ENCODE measurements at regions not wholly inside any gene's neighbourhood (a gene's known extent, or its start where the extent isn't known, plus 50 kb on each side); places are given as distances from the start of the nearest gene placed in this dataset.

- no peaks in the 10 kb centered on the region for H3K36me3 ChIP-seq (ENCODE audit: control insufficient read depth in 2 of 2, insufficient read depth in 2 of 2, low read length in 1 of 2)
- H3K79me2 ChIP-seq (ENCODE audit: control insufficient read depth, insufficient read depth, low read length), result no peaks in the 10 kb centered on the region
- no peaks in the 10 kb centered on the region for H3K27me3 ChIP-seq (replicated peaks in 1 of 2; ENCODE audit: control insufficient read depth in 2 of 2, insufficient read depth in 2 of 2, low read length in 1 of 2)
- no peak for TF ChIP-seq HDGF (IDR thresholded peaks at IDR 0.05)
- no peak for TF ChIP-seq MYB (IDR thresholded peaks at IDR 0.05; ENCODE audit: borderline replicate concordance, low read depth, low read length)
- no peak for TF ChIP-seq DPF2 (IDR thresholded peaks at IDR 0.05)
- TF ChIP-seq USF2 (IDR thresholded peaks at IDR 0.05; ENCODE audit: borderline replicate concordance, low read depth, low read length), result no peak
- TF ChIP-seq BRCA1 (IDR thresholded peaks at IDR 0.05; ENCODE audit: low read depth, low read length), result no peak
- no peak for TF ChIP-seq MTA3 (IDR thresholded peaks at IDR 0.05; ENCODE audit: borderline replicate concordance, low read length)
- no peak for TF ChIP-seq ZNF384 (IDR thresholded peaks at IDR 0.05; ENCODE audit: borderline replicate concordance, low read depth, low read length)
- TF ChIP-seq MLLT1 (IDR thresholded peaks at IDR 0.05), result no peak
- no peak for TF ChIP-seq NFYA (IDR thresholded peaks at IDR 0.05; ENCODE audit: borderline replicate concordance, low read depth, low read length)
- TF ChIP-seq MAX (IDR thresholded peaks at IDR 0.05; ENCODE audit: low read depth, low read length), result no peak
- TF ChIP-seq FOXM1 (IDR thresholded peaks at IDR 0.05; ENCODE audit: low read depth, low read length), result no peak
- no peak for TF ChIP-seq CHD2 (IDR thresholded peaks at IDR 0.05; ENCODE audit: borderline replicate concordance, low read depth, low read length)
- TF ChIP-seq RUNX3 (IDR thresholded peaks at IDR 0.05; ENCODE audit: low read length), result no peak
- ChIA-PET RAD21 (ENCODE audit: unreplicated experiment) (no interaction called here), CTCF (no interaction called here), SMC1A (ENCODE audit: uncharacterized antibody, unreplicated experiment) (no interaction called here), POLR2A (no interaction called here)
- intact Hi-C loops (cut with micrococcal nuclease; ENCODE audit: unreplicated experiment) (no loop called here), in situ Hi-C loops (cut with MboI) (no loop called here)
- H4K20me1 ChIP-seq (ENCODE audit: control insufficient read depth, insufficient read depth), result no peaks in the 10 kb centered on the region
- no TSS peak for BruUV-seq (replicated peaks)
- DNase-seq (ENCODE audit: low read depth, low spot score), result no peak
- no peak for ATAC-seq
- H3K9me3 ChIP-seq (replicated peaks; ENCODE audit: control insufficient read depth, insufficient read depth, low read length), result no peaks in the 10 kb centered on the region
- no peak overlapping the region for H3K9ac ChIP-seq (ENCODE audit: control insufficient read depth, insufficient read depth, low read length)
- 34% methylated on average over 4 of the region's 4 CpGs for WGBS (ENCODE audit: insufficient coverage, insufficient replicate concordance, low lambda C conversion rate, missing lambda C conversion rate)
- no peaks in the 10 kb centered on the region for H3K4me1 ChIP-seq (ENCODE audit: control insufficient read depth, insufficient read depth, low read length)
- no peak overlapping the region for H3K27ac ChIP-seq (ENCODE audit: control insufficient read depth, insufficient read depth)
- no peak for FAIRE-seq
- no peak overlapping the region for H3K4me2 ChIP-seq (ENCODE audit: control insufficient read depth, insufficient read depth)
- H3K4me3 ChIP-seq, result no peak overlapping the region
- no peak overlapping the region for H2AFZ ChIP-seq (ENCODE audit: control insufficient read depth, low read depth, low read length)
Observed at GRCh38 chr2:67065046-67065445, 332.1 kb upstream of the ETAA1 start.

All from GM12878 (cell line).